ENCODE measurements at regions not wholly inside any gene's neighbourhood (a gene's known extent, or its start where the extent isn't known, plus 50 kb on each side); places are given as distances from the start of the nearest gene placed in this dataset.

DNA sequence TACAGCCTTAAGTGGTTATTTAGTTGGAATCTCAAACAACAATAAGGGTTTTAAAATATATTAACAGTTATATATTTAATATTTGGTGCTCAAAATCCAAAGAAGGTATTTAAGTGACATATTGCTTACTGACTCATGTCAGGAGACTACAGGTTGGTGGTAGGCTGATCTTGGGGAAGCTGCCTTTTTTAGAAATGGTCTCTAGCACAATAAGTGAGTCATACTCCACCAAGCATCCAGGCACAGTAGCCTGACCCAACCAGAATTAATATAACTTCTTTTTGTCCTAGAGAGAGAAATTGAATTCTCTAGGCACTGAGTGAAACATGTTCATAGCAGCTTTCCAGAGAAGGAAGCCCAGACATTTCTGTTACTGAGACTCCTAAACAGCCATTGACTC, 868.5 kb upstream of the TENM4 start:
- TF ChIP-seq, protein P1, sequence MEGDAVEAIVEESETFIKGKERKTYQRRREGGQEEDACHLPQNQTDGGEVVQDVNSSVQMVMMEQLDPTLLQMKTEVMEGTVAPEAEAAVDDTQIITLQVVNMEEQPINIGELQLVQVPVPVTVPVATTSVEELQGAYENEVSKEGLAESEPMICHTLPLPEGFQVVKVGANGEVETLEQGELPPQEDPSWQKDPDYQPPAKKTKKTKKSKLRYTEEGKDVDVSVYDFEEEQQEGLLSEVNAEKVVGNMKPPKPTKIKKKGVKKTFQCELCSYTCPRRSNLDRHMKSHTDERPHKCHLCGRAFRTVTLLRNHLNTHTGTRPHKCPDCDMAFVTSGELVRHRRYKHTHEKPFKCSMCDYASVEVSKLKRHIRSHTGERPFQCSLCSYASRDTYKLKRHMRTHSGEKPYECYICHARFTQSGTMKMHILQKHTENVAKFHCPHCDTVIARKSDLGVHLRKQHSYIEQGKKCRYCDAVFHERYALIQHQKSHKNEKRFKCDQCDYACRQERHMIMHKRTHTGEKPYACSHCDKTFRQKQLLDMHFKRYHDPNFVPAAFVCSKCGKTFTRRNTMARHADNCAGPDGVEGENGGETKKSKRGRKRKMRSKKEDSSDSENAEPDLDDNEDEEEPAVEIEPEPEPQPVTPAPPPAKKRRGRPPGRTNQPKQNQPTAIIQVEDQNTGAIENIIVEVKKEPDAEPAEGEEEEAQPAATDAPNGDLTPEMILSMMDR (IDR thresholded peaks at IDR 0.05), result no peak
- no peak for TF ChIP-seq POLR2AphosphoS5 (IDR thresholded peaks at IDR 0.05)

Data from sigmoid colon (tissue), 4 donors.